H1 (cell line): ENCODE measurements at regions not wholly inside any gene's neighbourhood (a gene's known extent, or its start where the extent isn't known, plus 50 kb on each side); places are given as distances from the start of the nearest gene placed in this dataset.

Experiments
- BACH1 ChIP-seq: IDR thresholded peaks from 2 replicates; pipeline ENCODE4 v1.6.1; 2012; ENCODE audit warnings: low read length, improper control_type of control experiment
- CTCF ChIP-seq, 3 experiments: IDR thresholded peaks; 1 replicate in 2 of 3; 2 replicates in 1 of 3; pipeline versions ENCODE4 v1.5.1 to v1.6.1; 2011; ENCODE audit warnings: low read length in 3 of 3, mild to moderate bottlenecking in 3 of 3, inconsistent platforms in 2 of 3, low read depth in 1 of 3, moderate library complexity in 1 of 3; ENCODE audit not compliant: insufficient read depth in 1 of 3; ENCODE audit errors: control extremely low read depth in 1 of 3
- FOSL1 ChIP-seq: IDR thresholded peaks from 2 replicates; pipeline ENCODE4 v1.6.1; 2011; ENCODE audit warnings: mild to moderate bottlenecking, low read depth, low read length, moderate library complexity; ENCODE audit not compliant: insufficient read depth
- TF ChIP-seq, protein P1 (sequence below): IDR thresholded peaks from 2 replicates; pipeline ENCODE4 v1.6.1; 2012; ENCODE audit warnings: inconsistent platforms

GRCh38 chr7:32244806-32245345 is 174.7 kb upstream of the PDE1C start:
- TF ChIP-seq BACH1 (no peak), CTCF (IDR thresholded peaks at IDR 0.05; ENCODE audit: control extremely low read depth in 1 of 3, insufficient read depth in 1 of 3, low read depth in 1 of 3, low read length in 3 of 3) (no peak), FOSL1 (no peak)
- TF ChIP-seq, protein P1, sequence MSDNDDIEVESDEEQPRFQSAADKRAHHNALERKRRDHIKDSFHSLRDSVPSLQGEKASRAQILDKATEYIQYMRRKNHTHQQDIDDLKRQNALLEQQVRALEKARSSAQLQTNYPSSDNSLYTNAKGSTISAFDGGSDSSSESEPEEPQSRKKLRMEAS, result no peak
